MM.1S (cell line): ENCODE measurements at regions not wholly inside any gene's neighbourhood (a gene's known extent, or its start where the extent isn't known, plus 50 kb on each side); places are given as distances from the start of the nearest gene placed in this dataset.

Source experiments
- DNase-seq: peaks from one replicate; pipeline ENCODE4 v3.0.0-alpha.2; 2015
- H2AFZ ChIP-seq: fragments of 300-600 bp; sonication (generic); 2 replicates; pipeline ENCODE4 v1.6.0; 2016; ENCODE audit warnings: antibody characterized with exemption, low read length
- H3F3A ChIP-seq: fragments of 300-600 bp; sonication (generic); 2 replicates; pipeline ENCODE4 v1.6.1; 2016; ENCODE audit warnings: mild to moderate bottlenecking, antibody characterized with exemption, low read length, moderate library complexity, mixed read lengths; ENCODE audit not compliant: insufficient read depth
- H3K27ac ChIP-seq: fragments of 300-600 bp; sonication (generic); 2 replicates; pipeline ENCODE4 v1.5.1; 2016; ENCODE audit warnings: mild to moderate bottlenecking, low read length
- H3K27me3 ChIP-seq: fragments of 300-600 bp; sonication (generic); replicated peaks from 2 replicates; pipeline ENCODE4 v1.6.0; 2016; ENCODE audit warnings: low read length; ENCODE audit not compliant: insufficient read depth
- H3K36me3 ChIP-seq: fragments of 300-600 bp; sonication (generic); replicated peaks from 2 replicates; pipeline ENCODE4 v1.6.1; 2016; ENCODE audit warnings: mild to moderate bottlenecking, low read length, mixed read lengths; ENCODE audit not compliant: insufficient read depth
- H3K4me1 ChIP-seq: fragments of 300-600 bp; sonication (generic); 2 replicates; pipeline ENCODE4 v1.6.1; 2016; ENCODE audit warnings: low read length, mixed read lengths
- H3K4me2 ChIP-seq: fragments of 300-600 bp; sonication (generic); 2 replicates; pipeline ENCODE4 v1.6.0; 2016; ENCODE audit warnings: low read depth, low read length
- H3K4me3 ChIP-seq: fragments of 300-600 bp; sonication (generic); 2 replicates; pipeline ENCODE4 v1.5.1; 2016; ENCODE audit warnings: low read length, mixed read lengths
- H3K79me2 ChIP-seq: fragments of 300-600 bp; sonication (generic); 2 replicates; pipeline ENCODE4 v1.6.1; 2016; ENCODE audit warnings: mixed run types, low read length, mixed read lengths
- H3K9ac ChIP-seq: fragments of 300-600 bp; sonication (generic); 2 replicates; pipeline ENCODE4 v1.6.1; 2016; ENCODE audit warnings: low read length, mixed read lengths
- H3K9me2 ChIP-seq: fragments of 300-600 bp; sonication (generic); replicated peaks from 2 replicates; pipeline ENCODE4 v1.6.1; 2016; ENCODE audit warnings: mild to moderate bottlenecking, low read length, mixed read lengths; ENCODE audit not compliant: insufficient read depth
- H3K9me3 ChIP-seq: fragments of 300-600 bp; sonication (generic); replicated peaks from 2 replicates; pipeline ENCODE4 v1.6.1; 2016; ENCODE audit warnings: mild to moderate bottlenecking, low read length, mixed read lengths; ENCODE audit not compliant: insufficient read depth
- H4K20me1 ChIP-seq: fragments of 300-600 bp; sonication (generic); 2 replicates; pipeline ENCODE4 v1.6.1; 2016; ENCODE audit warnings: mild to moderate bottlenecking, low read length, moderate library complexity, mixed read lengths; ENCODE audit not compliant: insufficient read depth
- CTCF ChIP-seq: fragments of 300-600 bp; sonication (generic); IDR thresholded peaks from 2 replicates; pipeline ENCODE4 v1.5.1; 2016; ENCODE audit warnings: antibody characterized with exemption, low read length, mixed read lengths
- EZH2 ChIP-seq: fragments of 300-600 bp; sonication (generic); optimal IDR thresholded peaks from 2 replicates; pipeline ENCODE3; 2017; ENCODE audit warnings: low read depth, mild to moderate bottlenecking, antibody characterized with exemption, low read length, mixed read lengths
- EZH2phosphoT487 ChIP-seq: fragments of 300-600 bp; sonication (generic); IDR thresholded peaks from 2 replicates; pipeline ENCODE4 v1.6.1; 2018; ENCODE audit warnings: antibody characterized with exemption, low read length

- no peaks in the 10 kb centered on the region for H3F3A ChIP-seq
- H4K20me1 ChIP-seq = no peaks in the 10 kb centered on the region
- no peaks in the 10 kb centered on the region for H3K36me3 ChIP-seq
- no peak overlapping the region for H2AFZ ChIP-seq
- H3K9me3 ChIP-seq = no peaks in the 10 kb centered on the region
- peak; percentile 68 for DNase-seq
- TF ChIP-seq EZH2 (no peak), EZH2phosphoT487 (no peak), CTCF (peak; percentile 70)
- no peaks in the 10 kb centered on the region for H3K79me2 ChIP-seq
- H3K27me3 ChIP-seq = no peaks in the 10 kb centered on the region
- H3K9ac ChIP-seq = no peak overlapping the region
- H3K4me3 ChIP-seq = no peak overlapping the region
- no peak overlapping the region for H3K4me2 ChIP-seq
- H3K27ac ChIP-seq = no peak overlapping the region
- H3K9me2 ChIP-seq = no peaks in the 10 kb centered on the region
- no peaks in the 10 kb centered on the region for H3K4me1 ChIP-seq
These were observed 302.5 kb upstream of the ATP11B start for GRCh38 chr3:182490596-182491491.

- Histone ChIP-seq H3K4me1 (no peaks in the 10 kb centered on the region), H3K27ac (no peak overlapping the region), H3K9me2 (no peaks in the 10 kb centered on the region), H3F3A (no peaks in the 10 kb centered on the region), H3K36me3 (no peaks in the 10 kb centered on the region), H2AFZ (0 out of 2 replicates have a peak overlapping the region, but pooled peaks have one; percentile 12), H3K79me2 (no peaks in the 10 kb centered on the region), H3K4me3 (no peak overlapping the region), H3K9me3 (no peaks in the 10 kb centered on the region), H3K9ac (no peak overlapping the region), H4K20me1 (no peaks in the 10 kb centered on the region), H3K4me2 (no peak overlapping the region), H3K27me3 (no peaks in the 10 kb centered on the region)
- TF ChIP-seq EZH2phosphoT487 = no peak
- no peak for TF ChIP-seq EZH2
- TF ChIP-seq CTCF = no peak
- DNase-seq = no peak
These were observed 301.7 kb upstream of the ATP11B start for GRCh38 chr3:182491577-182491976.

GRCh38 chr3:182492536-182492935 is 300.8 kb upstream of the ATP11B start:
- Histone ChIP-seq H3F3A (no peaks in the 10 kb centered on the region), H3K9ac (no peak overlapping the region), H3K4me3 (no peak overlapping the region), H3K9me2 (no peaks in the 10 kb centered on the region), H3K27me3 (no peaks in the 10 kb centered on the region), H3K4me2 (no peak overlapping the region), H3K4me1 (no peaks in the 10 kb centered on the region), H2AFZ (no peak overlapping the region), H4K20me1 (no peaks in the 10 kb centered on the region), H3K9me3 (no peaks in the 10 kb centered on the region), H3K36me3 (no peaks in the 10 kb centered on the region), H3K27ac (no peak overlapping the region), H3K79me2 (no peaks in the 10 kb centered on the region)
- DNase-seq = no peak
- TF ChIP-seq EZH2 (no peak), CTCF (no peak), EZH2phosphoT487 (no peak)
